Liver (tissue), 7 donors: ENCODE measurements at regions not wholly inside any gene's neighbourhood (a gene's known extent, or its start where the extent isn't known, plus 50 kb on each side); places are given as distances from the start of the nearest gene placed in this dataset.
"Not testable (repeated sequence)": the region's sequence is repeated elsewhere in the genome, so short reads cannot be mapped to it uniquely, and the experiment has no call there.

ENCODE experiments used
- DNase-seq: peaks from one replicate; pipeline ENCODE4 v3.0.0-alpha.2; 2017; ENCODE audit warnings: low spot score
- H3K27ac ChIP-seq, 2 donors: one replicate each; pipeline ENCODE4 v1.7.0; 2013; ENCODE audit warnings: inconsistent platforms in 2 of 2, low read length in 2 of 2, control low read depth in 1 of 2, low read depth in 1 of 2, mild to moderate bottlenecking in 1 of 2
- H3K27me3 ChIP-seq, 4 donors: one replicate each; pipeline versions ENCODE4 v1.6.1 to v1.7.0; 2013; ENCODE audit warnings: low read length in 3 of 4, inconsistent platforms in 1 of 4, mild to moderate bottlenecking in 1 of 4, moderate library complexity in 1 of 4; ENCODE audit not compliant: control insufficient read depth in 4 of 4, insufficient read depth in 4 of 4
- H3K36me3 ChIP-seq, 4 donors: one replicate each; pipeline versions ENCODE4 v1.6.1 to v1.7.0; 2013; ENCODE audit warnings: low read length in 3 of 4, mild to moderate bottlenecking in 3 of 4, low read depth in 1 of 4, moderate library complexity in 1 of 4; ENCODE audit not compliant: control insufficient read depth in 4 of 4, insufficient read depth in 3 of 4
- H3K4me1 ChIP-seq, 4 donors: one replicate each; pipeline versions ENCODE4 v1.6.1 to v1.7.0; 2013; ENCODE audit warnings: low read length in 3 of 4, mild to moderate bottlenecking in 3 of 4, moderate library complexity in 1 of 4; ENCODE audit not compliant: control insufficient read depth in 4 of 4, insufficient read depth in 4 of 4
- H3K4me3 ChIP-seq, 3 donors: one replicate each; pipeline versions ENCODE4 v1.6.1 to v1.7.0; 2013; ENCODE audit warnings: low read length in 3 of 3, control low read depth in 1 of 3, low read depth in 1 of 3, mild to moderate bottlenecking in 1 of 3
- H3K9ac ChIP-seq, 2 donors: one replicate each; pipeline ENCODE4 v1.7.0; 2013; ENCODE audit warnings: low read length in 2 of 2, mild to moderate bottlenecking in 2 of 2, moderate library complexity in 2 of 2, control low read depth in 1 of 2, low read depth in 1 of 2
- H3K9me3 ChIP-seq, 4 donors: one replicate each; pipeline versions ENCODE4 v1.6.1 to v1.7.0; 2013; ENCODE audit warnings: low read length in 3 of 4; ENCODE audit not compliant: control insufficient read depth in 4 of 4
- EGR1 ChIP-seq, 2 donors: IDR thresholded peaks; 2 replicates each; pipeline ENCODE4 v1.6.1; 2016 to 2018; ENCODE audit warnings: antibody characterized with exemption in 2 of 2, low read depth in 2 of 2
- FOXA1 ChIP-seq: IDR thresholded peaks from 2 replicates; pipeline ENCODE4 v1.6.1; 2016; ENCODE audit warnings: antibody characterized with exemption
- GABPA ChIP-seq, 2 donors: IDR thresholded peaks in 1 of 2; conservative IDR thresholded peaks in 1 of 2; 2 replicates each; pipeline ENCODE4 v1.6.1; 2016; ENCODE audit warnings: antibody characterized with exemption in 2 of 2, mild to moderate bottlenecking in 1 of 2, moderate library complexity in 1 of 2
- HNF4A ChIP-seq, 2 donors: conservative IDR thresholded peaks; 2 replicates each; pipeline ENCODE4 v1.6.1; 2016; ENCODE audit warnings: antibody characterized with exemption in 2 of 2, mild to moderate bottlenecking in 2 of 2
- JUND ChIP-seq, 2 donors: IDR thresholded peaks; 2 replicates each; pipeline ENCODE4 v1.6.1; 2016; ENCODE audit warnings: antibody characterized with exemption in 2 of 2
- NR2F2 ChIP-seq: IDR thresholded peaks from 2 replicates; pipeline ENCODE4 v1.6.1; 2016; ENCODE audit warnings: antibody characterized with exemption
- RAD21 ChIP-seq, 2 donors: IDR thresholded peaks; 2 replicates each; pipeline ENCODE4 v1.6.1; 2016; ENCODE audit warnings: antibody characterized with exemption in 2 of 2, mild to moderate bottlenecking in 2 of 2
- RXRA ChIP-seq, 2 donors: IDR thresholded peaks; 2 replicates each; pipeline ENCODE4 v1.6.1; 2017 to 2018; ENCODE audit warnings: antibody characterized with exemption in 2 of 2, mild to moderate bottlenecking in 1 of 2
- SP1 ChIP-seq: IDR thresholded peaks from 2 replicates; pipeline ENCODE4 v1.6.1; 2018; ENCODE audit warnings: antibody characterized with exemption, mild to moderate bottlenecking
- TAF1 ChIP-seq: conservative IDR thresholded peaks from 2 replicates; pipeline ENCODE4 v1.6.1; 2016; ENCODE audit warnings: antibody characterized with exemption, mild to moderate bottlenecking
- YY1 ChIP-seq: IDR thresholded peaks from 2 replicates; pipeline ENCODE4 v1.6.1; 2016; ENCODE audit warnings: antibody characterized with exemption, mild to moderate bottlenecking
- WGBS: extraction: QIAGEN DNeasy Blood & Tissue Kit; methylation state at CpG from one replicate; pipeline ENCODE4 v1.1.7; 2013; 5-methylcytosine and 5-hydroxymethylcytosine counted together
- TF ChIP-seq, protein P1 (sequence below): IDR thresholded peaks from 2 replicates; pipeline ENCODE4 v1.6.1; 2016; ENCODE audit warnings: antibody characterized with exemption, mild to moderate bottlenecking
- TF ChIP-seq, protein P2 (sequence below): IDR thresholded peaks from 2 replicates; pipeline ENCODE4 v1.6.1; 2016; ENCODE audit warnings: antibody characterized with exemption
- TF ChIP-seq, protein P3 (sequence below): IDR thresholded peaks from 2 replicates; pipeline ENCODE4 v1.6.1; 2016; ENCODE audit warnings: antibody characterized with exemption
- donor health status: healthy.
- donor health status: healthy.
- donor health status: healthy.
- donor health status: healthy.

DNA sequence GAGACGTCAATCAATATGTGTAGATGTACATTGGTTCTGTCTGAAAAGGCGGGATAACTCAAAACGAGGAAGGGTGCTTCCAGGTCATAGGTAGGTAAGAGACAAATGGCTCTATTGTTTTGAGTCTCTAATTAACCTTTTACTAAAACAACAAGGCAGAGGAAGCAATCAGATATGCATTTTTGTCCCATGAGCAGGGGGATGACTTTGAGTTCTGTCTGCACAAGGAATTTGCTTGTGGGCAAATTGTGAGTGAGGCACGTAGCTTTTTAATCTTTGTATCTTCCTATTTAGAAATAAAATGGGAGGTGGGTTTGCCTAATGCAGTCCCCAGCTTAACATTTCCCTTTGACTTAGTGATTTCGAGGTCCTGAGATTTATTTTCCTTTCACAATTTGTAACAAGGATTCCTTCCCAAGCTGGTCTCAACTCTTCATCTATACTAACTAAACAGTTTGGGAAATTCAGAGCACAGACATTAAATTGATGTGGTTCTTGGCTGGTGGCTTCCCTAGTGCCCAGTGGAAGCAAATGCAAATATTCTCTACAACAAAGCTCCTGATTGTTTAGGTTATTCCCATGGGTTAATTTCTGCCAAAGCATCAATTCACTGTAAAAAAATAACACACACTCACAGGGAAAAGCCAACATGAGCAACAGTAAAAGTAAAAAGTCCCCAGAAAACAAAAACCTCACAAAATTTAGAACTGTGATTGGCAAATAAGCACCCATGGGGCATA is 738.8 kb upstream of the SGO1 start:
- DNase-seq: no peak
- Histone ChIP-seq H3K27ac (no peak overlapping the region), H3K27me3 (no peaks in the 10 kb centered on the region), H3K9ac (no peak overlapping the region), H3K4me1 (no peaks in the 10 kb centered on the region), H3K36me3 (no peaks in the 10 kb centered on the region), H3K9me3 (no peaks in the 10 kb centered on the region), H3K4me3 (no peak overlapping the region)
- no peak for TF ChIP-seq NR2F2
- no peak for TF ChIP-seq RAD21 (IDR thresholded peaks at IDR 0.05)
- no peak for TF ChIP-seq GABPA (IDR thresholded peaks at IDR 0.05 in 1 of 2, conservative IDR thresholded peaks at IDR 0.05 in 1 of 2)
- TF ChIP-seq, protein P1, sequence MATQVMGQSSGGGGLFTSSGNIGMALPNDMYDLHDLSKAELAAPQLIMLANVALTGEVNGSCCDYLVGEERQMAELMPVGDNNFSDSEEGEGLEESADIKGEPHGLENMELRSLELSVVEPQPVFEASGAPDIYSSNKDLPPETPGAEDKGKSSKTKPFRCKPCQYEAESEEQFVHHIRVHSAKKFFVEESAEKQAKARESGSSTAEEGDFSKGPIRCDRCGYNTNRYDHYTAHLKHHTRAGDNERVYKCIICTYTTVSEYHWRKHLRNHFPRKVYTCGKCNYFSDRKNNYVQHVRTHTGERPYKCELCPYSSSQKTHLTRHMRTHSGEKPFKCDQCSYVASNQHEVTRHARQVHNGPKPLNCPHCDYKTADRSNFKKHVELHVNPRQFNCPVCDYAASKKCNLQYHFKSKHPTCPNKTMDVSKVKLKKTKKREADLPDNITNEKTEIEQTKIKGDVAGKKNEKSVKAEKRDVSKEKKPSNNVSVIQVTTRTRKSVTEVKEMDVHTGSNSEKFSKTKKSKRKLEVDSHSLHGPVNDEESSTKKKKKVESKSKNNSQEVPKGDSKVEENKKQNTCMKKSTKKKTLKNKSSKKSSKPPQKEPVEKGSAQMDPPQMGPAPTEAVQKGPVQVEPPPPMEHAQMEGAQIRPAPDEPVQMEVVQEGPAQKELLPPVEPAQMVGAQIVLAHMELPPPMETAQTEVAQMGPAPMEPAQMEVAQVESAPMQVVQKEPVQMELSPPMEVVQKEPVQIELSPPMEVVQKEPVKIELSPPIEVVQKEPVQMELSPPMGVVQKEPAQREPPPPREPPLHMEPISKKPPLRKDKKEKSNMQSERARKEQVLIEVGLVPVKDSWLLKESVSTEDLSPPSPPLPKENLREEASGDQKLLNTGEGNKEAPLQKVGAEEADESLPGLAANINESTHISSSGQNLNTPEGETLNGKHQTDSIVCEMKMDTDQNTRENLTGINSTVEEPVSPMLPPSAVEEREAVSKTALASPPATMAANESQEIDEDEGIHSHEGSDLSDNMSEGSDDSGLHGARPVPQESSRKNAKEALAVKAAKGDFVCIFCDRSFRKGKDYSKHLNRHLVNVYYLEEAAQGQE: no peak
- TF ChIP-seq HNF4A (conservative IDR thresholded peaks at IDR 0.05): no peak
- TF ChIP-seq FOXA1: no peak
- TF ChIP-seq RXRA (IDR thresholded peaks at IDR 0.05): no peak
- TF ChIP-seq YY1: no peak
- no peak for TF ChIP-seq SP1
- no peak for TF ChIP-seq EGR1 (IDR thresholded peaks at IDR 0.05; ENCODE audit: low read depth in 2 of 2)
- TF ChIP-seq, protein P2, sequence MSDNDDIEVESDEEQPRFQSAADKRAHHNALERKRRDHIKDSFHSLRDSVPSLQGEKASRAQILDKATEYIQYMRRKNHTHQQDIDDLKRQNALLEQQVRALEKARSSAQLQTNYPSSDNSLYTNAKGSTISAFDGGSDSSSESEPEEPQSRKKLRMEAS: no peak
- TF ChIP-seq JUND (IDR thresholded peaks at IDR 0.05): no peak
- TF ChIP-seq TAF1: no peak
- 81% methylated on average over 5 of the region's 5 CpGs for WGBS

DNA sequence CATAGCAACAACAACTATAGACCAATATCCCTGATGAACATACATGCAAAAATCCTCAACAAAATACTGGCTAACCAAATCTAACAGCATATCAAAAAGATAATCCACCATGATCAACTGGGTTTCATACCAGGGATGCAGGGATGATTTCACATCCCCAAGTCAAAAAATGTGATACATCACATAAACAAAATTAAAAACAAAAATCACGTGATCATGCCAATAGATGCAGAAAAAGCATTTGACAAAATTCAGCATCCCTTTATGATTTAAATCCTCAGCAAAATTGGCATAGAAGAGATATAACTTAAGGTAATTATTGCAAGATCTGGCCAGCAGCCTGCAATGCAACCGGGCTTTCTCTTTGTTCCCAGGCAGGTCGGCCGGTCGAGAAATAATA is 735.1 kb upstream of the SGO1 start:
- not testable (repeated sequence) for H3K4me1 ChIP-seq, H3K36me3 ChIP-seq, H3K27ac ChIP-seq, H3K4me3 ChIP-seq, H3K9me3 ChIP-seq, H3K27me3 ChIP-seq, H3K9ac ChIP-seq, DNase-seq
- WGBS: 96% methylated on average over 5 of the region's 5 CpGs

DNA sequence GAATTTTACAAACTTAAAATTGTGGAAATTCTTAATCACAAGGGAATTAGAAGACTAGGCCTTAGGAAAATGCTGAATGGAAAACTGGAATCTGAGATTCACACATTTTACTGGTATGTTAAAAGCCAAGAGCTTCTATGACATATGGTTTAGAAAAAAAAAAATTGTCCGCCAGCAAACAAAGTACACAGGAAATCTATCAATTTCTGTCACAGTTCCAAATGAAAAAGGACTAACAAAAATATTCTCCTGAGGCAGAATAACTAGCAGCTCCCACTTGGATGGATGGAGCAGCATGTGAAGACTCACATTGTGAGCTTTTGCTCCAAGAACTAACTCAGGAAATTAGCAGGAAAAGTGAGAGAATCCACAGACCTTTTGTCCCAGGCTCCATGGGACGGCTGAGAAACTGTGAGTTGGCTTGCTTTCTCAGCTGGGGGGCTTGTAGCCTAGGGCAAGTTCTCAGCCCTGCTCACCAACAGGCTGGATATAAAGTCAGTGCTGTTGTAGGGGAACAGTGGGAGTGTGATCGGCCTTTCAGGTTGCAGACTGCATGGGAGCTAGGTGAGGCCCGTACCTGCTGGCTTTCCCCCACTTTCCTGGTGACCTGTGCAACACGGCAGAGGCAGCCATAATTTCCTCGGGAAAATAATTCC is 731.1 kb upstream of the SGO1 start:
- Histone ChIP-seq H3K4me1 (no peaks in the 10 kb centered on the region), H3K27me3 (no peaks in the 10 kb centered on the region), H3K36me3 (no peaks in the 10 kb centered on the region), H3K9ac (no peak overlapping the region), H3K9me3 (no peaks in the 10 kb centered on the region), H3K4me3 (no peak overlapping the region), H3K27ac (no peak overlapping the region)
- DNase-seq: no peak
- TF ChIP-seq JUND (IDR thresholded peaks at IDR 0.05) (no peak), RXRA (IDR thresholded peaks at IDR 0.05) (no peak), FOXA1 (no peak), YY1 (no peak), GABPA (IDR thresholded peaks at IDR 0.05 in 1 of 2, conservative IDR thresholded peaks at IDR 0.05 in 1 of 2) (no peak)
- TF ChIP-seq, protein P3, sequence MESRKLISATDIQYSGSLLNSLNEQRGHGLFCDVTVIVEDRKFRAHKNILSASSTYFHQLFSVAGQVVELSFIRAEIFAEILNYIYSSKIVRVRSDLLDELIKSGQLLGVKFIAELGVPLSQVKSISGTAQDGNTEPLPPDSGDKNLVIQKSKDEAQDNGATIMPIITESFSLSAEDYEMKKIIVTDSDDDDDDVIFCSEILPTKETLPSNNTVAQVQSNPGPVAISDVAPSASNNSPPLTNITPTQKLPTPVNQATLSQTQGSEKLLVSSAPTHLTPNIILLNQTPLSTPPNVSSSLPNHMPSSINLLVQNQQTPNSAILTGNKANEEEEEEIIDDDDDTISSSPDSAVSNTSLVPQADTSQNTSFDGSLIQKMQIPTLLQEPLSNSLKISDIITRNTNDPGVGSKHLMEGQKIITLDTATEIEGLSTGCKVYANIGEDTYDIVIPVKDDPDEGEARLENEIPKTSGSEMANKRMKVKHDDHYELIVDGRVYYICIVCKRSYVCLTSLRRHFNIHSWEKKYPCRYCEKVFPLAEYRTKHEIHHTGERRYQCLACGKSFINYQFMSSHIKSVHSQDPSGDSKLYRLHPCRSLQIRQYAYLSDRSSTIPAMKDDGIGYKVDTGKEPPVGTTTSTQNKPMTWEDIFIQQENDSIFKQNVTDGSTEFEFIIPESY: no peak
- WGBS: 71% methylated on average over 6 of the region's 6 CpGs
